GM23338 (cell line): ENCODE measurements at regions not wholly inside any gene's neighbourhood (a gene's known extent, or its start where the extent isn't known, plus 50 kb on each side); places are given as distances from the start of the nearest gene placed in this dataset.
A peak's percentile ranks its signal among the peaks of the same experiment; 100 is the strongest.

ENCODE experiments used
- ATAC-seq: fragments of 200-7000 bp; cut with Tn5 transposase; 3 replicates; pipeline ENCODE4 v1.9.1; 2020
- DNase-seq: peaks from one replicate; pipeline ENCODE4 v3.0.0-alpha.2; 2015; ENCODE audit warnings: low spot score
- H2AFZ ChIP-seq: fragments of 200-600 bp; sonication (generic); 2 replicates; pipeline ENCODE4 v1.8.0; 2016; ENCODE audit warnings: antibody characterized with exemption, mild to moderate bottlenecking, moderate library complexity
- H3F3A ChIP-seq: fragments of 200-600 bp; sonication (generic); replicated peaks from 2 replicates; pipeline ENCODE4 v1.8.0; 2017; ENCODE audit warnings: antibody characterized with exemption, mixed run types, low read depth
- H3K27ac ChIP-seq: fragments of 200-600 bp; sonication (generic); 2 replicates; pipeline ENCODE4 v1.6.1; 2016; ENCODE audit warnings: low read depth
- H3K27me3 ChIP-seq: fragments of 200-600 bp; sonication (generic); 2 replicates; pipeline ENCODE4 v1.8.0; 2016; ENCODE audit warnings: mild to moderate bottlenecking, mixed run types, moderate library complexity; ENCODE audit not compliant: insufficient read depth
- H3K36me3 ChIP-seq: fragments of 200-600 bp; sonication (generic); 2 replicates; pipeline ENCODE4 v1.8.0; 2016; ENCODE audit warnings: mild to moderate bottlenecking; ENCODE audit not compliant: insufficient read depth
- H3K4me1 ChIP-seq: fragments of 200-600 bp; sonication (generic); 2 replicates; pipeline ENCODE4 v1.8.0; 2016; ENCODE audit warnings: mild to moderate bottlenecking, moderate library complexity; ENCODE audit not compliant: insufficient read depth
- H3K4me2 ChIP-seq: fragments of 200-600 bp; sonication (generic); 2 replicates; pipeline ENCODE4 v1.7.1; 2017; ENCODE audit warnings: mixed run types
- H3K4me3 ChIP-seq: fragments of 200-600 bp; sonication (generic); 2 replicates; pipeline ENCODE4 v1.6.1; 2016; ENCODE audit warnings: mixed run types
- H3K79me2 ChIP-seq: fragments of 200-600 bp; sonication (generic); replicated peaks from 2 replicates; pipeline ENCODE4 v1.8.0; 2017; ENCODE audit warnings: mild to moderate bottlenecking; ENCODE audit not compliant: insufficient read depth
- H3K9me2 ChIP-seq: fragments of 200-600 bp; sonication (generic); 2 replicates; pipeline ENCODE4 v1.8.0; 2017; ENCODE audit not compliant: insufficient read depth
- H4K20me1 ChIP-seq: fragments of 200-600 bp; sonication (generic); replicated peaks from 2 replicates; pipeline ENCODE4 v1.8.0; 2017; ENCODE audit warnings: mild to moderate bottlenecking; ENCODE audit not compliant: insufficient read depth
- H3K27ac Mint-ChIP-seq: 2 replicates; pipeline ENCODE4 v1.8.0; 2020; ENCODE audit warnings: inconsistent platforms, mild to moderate bottlenecking, moderate library complexity, mixed read lengths
- H3K27me3 Mint-ChIP-seq: 3 replicates; pipeline ENCODE4 v1.8.0; 2022; ENCODE audit warnings: low read depth, mild to moderate bottlenecking, moderate library complexity, mixed read lengths, inconsistent platforms; ENCODE audit not compliant: insufficient read depth, poor library complexity
- H3K36me3 Mint-ChIP-seq: 3 replicates; pipeline ENCODE4 v1.8.0; 2021; ENCODE audit warnings: low read depth, mild to moderate bottlenecking, inconsistent platforms, moderate library complexity, mixed read lengths
- H3K4me1 Mint-ChIP-seq: 3 replicates; pipeline ENCODE4 v1.8.0; 2020; ENCODE audit warnings: mild to moderate bottlenecking, inconsistent platforms, mixed read lengths
- H3K4me3 Mint-ChIP-seq: 3 replicates; pipeline ENCODE4 v1.8.0; 2021; ENCODE audit warnings: moderate library complexity, mild to moderate bottlenecking, inconsistent platforms, mixed read lengths
- H3K9me3 Mint-ChIP-seq: 3 replicates; pipeline ENCODE4 v1.8.0; 2020; ENCODE audit warnings: moderate library complexity, mild to moderate bottlenecking, inconsistent platforms, mixed read lengths
- CREB1 ChIP-seq: fragments of 250-450 bp; sonication (Bioruptor Pico); IDR thresholded peaks from 2 replicates; pipeline ENCODE4 v1.5.0; 2020; ENCODE audit warnings: low read depth, mild to moderate bottlenecking, moderate library complexity
- ZNF114 ChIP-seq: fragments of 250-450 bp; sonication (Bioruptor Pico); IDR thresholded peaks from 2 replicates; pipeline ENCODE4 v1.5.0; 2020; ENCODE audit warnings: mild to moderate bottlenecking, moderate library complexity
- TF ChIP-seq, protein P1 (sequence below): IDR thresholded peaks from 2 replicates; pipeline ENCODE4 v1.6.1; 2016; ENCODE audit warnings: antibody characterized with exemption
- TF ChIP-seq, protein P2 (sequence below): fragments of 250-450 bp; sonication (Bioruptor Pico); IDR thresholded peaks from 2 replicates; pipeline ENCODE4 v1.5.0; 2020; ENCODE audit warnings: mild to moderate bottlenecking, moderate library complexity

DNA sequence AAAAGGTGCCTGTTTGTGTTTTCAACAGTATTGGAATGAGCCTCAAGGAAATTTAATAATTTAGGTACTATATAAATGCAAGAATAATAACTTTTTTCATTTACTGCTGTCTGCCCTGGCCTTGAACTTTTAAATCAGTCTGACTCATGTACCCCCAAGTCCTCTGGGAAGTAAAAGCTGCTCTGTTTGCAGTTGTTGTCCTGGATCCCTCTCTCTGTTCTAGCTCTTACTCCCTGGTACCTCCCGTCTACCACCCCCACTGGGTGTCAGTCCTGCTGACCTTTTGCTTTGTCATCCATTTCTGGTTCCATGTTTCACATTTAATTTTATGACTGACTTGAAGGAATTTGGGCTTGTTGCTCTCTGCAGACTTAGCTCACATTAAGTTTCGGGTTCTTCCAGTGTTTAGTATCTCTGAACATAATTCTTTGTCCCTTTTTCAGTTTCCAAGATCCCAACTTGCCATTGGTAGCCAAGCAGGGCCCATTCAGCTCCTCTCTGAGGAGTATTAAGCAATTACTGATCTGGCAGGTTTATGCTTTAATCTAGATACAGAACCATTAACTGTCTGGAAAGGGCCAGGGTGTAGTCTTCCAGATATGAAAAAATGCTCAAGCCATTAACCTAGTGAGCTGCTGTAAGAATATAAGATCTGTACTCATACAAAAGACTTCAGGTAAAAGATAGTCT lies 208.7 kb upstream of the FAM3C start:
- H3K27ac Mint-ChIP-seq: no peak overlapping the region
- TF ChIP-seq CREB1 (CRISPR knock-in tag) (no peak), ZNF114 (CRISPR knock-in tag) (no peak)
- TF ChIP-seq, protein P1, sequence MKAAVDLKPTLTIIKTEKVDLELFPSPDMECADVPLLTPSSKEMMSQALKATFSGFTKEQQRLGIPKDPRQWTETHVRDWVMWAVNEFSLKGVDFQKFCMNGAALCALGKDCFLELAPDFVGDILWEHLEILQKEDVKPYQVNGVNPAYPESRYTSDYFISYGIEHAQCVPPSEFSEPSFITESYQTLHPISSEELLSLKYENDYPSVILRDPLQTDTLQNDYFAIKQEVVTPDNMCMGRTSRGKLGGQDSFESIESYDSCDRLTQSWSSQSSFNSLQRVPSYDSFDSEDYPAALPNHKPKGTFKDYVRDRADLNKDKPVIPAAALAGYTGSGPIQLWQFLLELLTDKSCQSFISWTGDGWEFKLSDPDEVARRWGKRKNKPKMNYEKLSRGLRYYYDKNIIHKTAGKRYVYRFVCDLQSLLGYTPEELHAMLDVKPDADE: no peak
- TF ChIP-seq, protein P2, sequence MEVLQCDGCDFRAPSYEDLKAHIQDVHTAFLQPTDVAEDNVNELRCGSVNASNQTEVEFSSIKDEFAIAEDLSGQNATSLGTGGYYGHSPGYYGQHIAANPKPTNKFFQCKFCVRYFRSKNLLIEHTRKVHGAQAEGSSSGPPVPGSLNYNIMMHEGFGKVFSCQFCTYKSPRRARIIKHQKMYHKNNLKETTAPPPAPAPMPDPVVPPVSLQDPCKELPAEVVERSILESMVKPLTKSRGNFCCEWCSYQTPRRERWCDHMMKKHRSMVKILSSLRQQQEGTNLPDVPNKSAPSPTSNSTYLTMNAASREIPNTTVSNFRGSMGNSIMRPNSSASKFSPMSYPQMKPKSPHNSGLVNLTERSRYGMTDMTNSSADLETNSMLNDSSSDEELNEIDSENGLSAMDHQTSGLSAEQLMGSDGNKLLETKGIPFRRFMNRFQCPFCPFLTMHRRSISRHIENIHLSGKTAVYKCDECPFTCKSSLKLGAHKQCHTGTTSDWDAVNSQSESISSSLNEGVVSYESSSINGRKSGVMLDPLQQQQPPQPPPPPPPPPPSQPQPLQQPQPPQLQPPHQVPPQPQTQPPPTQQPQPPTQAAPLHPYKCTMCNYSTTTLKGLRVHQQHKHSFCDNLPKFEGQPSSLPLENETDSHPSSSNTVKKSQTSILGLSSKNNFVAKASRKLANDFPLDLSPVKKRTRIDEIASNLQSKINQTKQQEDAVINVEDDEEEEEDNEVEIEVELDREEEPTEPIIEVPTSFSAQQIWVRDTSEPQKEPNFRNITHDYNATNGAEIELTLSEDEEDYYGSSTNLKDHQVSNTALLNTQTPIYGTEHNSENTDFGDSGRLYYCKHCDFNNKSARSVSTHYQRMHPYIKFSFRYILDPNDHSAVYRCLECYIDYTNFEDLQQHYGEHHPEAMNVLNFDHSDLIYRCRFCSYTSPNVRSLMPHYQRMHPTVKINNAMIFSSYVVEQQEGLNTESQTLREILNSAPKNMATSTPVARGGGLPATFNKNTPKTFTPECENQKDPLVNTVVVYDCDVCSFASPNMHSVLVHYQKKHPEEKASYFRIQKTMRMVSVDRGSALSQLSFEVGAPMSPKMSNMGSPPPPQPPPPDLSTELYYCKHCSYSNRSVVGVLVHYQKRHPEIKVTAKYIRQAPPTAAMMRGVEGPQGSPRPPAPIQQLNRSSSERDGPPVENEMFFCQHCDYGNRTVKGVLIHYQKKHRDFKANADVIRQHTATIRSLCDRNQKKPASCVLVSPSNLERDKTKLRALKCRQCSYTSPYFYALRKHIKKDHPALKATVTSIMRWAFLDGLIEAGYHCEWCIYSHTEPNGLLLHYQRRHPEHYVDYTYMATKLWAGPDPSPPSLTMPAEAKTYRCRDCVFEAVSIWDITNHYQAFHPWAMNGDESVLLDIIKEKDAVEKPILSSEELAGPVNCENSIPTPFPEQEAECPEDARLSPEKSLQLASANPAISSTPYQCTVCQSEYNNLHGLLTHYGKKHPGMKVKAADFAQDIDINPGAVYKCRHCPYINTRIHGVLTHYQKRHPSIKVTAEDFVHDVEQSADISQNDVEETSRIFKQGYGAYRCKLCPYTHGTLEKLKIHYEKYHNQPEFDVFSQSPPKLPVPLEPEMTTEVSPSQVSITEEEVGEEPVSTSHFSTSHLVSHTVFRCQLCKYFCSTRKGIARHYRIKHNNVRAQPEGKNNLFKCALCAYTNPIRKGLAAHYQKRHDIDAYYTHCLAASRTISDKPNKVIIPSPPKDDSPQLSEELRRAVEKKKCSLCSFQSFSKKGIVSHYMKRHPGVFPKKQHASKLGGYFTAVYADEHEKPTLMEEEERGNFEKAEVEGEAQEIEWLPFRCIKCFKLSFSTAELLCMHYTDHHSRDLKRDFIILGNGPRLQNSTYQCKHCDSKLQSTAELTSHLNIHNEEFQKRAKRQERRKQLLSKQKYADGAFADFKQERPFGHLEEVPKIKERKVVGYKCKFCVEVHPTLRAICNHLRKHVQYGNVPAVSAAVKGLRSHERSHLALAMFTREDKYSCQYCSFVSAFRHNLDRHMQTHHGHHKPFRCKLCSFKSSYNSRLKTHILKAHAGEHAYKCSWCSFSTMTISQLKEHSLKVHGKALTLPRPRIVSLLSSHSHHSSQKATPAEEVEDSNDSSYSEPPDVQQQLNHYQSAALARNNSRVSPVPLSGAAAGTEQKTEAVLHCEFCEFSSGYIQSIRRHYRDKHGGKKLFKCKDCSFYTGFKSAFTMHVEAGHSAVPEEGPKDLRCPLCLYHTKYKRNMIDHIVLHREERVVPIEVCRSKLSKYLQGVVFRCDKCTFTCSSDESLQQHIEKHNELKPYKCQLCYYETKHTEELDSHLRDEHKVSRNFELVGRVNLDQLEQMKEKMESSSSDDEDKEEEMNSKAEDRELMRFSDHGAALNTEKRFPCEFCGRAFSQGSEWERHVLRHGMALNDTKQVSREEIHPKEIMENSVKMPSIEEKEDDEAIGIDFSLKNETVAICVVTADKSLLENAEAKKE (CRISPR knock-in tag): no peak
- ATAC-seq (peak; percentile 37; the same call in 1 of the 3 replicates), DNase-seq (no peak)
- Histone ChIP-seq H3K79me2 (no peaks in the 10 kb centered on the region), H3K4me1 (0 out of 2 replicates have a peak, but pooled peaks cover 8% of the 10 kb centered on the region), H3K9me2 (no peaks in the 10 kb centered on the region), H3K27ac (no peak overlapping the region), H4K20me1 (no peaks in the 10 kb centered on the region), H3K4me3 (no peak overlapping the region), H2AFZ (peak overlapping the region; percentile 38), H3F3A (no peaks in the 10 kb centered on the region), H3K4me2 (no peak overlapping the region), H3K36me3 (no peaks in the 10 kb centered on the region), H3K27me3 (no peaks in the 10 kb centered on the region)
- H3K4me1 Mint-ChIP-seq: peaks cover 22% of the 10 kb centered on the region; the same call in 2 of the 3 replicates
- 0 out of 3 replicates have a peak, but pooled peaks cover 1% of the 10 kb centered on the region for H3K9me3 Mint-ChIP-seq
- peaks cover 3% of the 10 kb centered on the region for H3K27me3 Mint-ChIP-seq
- H3K4me3 Mint-ChIP-seq: no peak overlapping the region
- H3K36me3 Mint-ChIP-seq: no peaks in the 10 kb centered on the region; the same call in 2 of the 3 replicates
